ENCODE measurements at regions not wholly inside any gene's neighbourhood (a gene's known extent, or its start where the extent isn't known, plus 50 kb on each side); places are given as distances from the start of the nearest gene placed in this dataset.

- no peak overlapping the region for H3K4me3 ChIP-seq (ENCODE audit: low read length in 2 of 2)
- H2BK12ac ChIP-seq (ENCODE audit: low read length) = no peak overlapping the region
- no peak overlapping the region for H2AFZ ChIP-seq (ENCODE audit: low read length)
- H3K27ac ChIP-seq (replicated peaks; ENCODE audit: low read length) = no peak overlapping the region
- no peak for DNase-seq (ENCODE audit: low spot score)
- no peak overlapping the region for H3K4me2 ChIP-seq (ENCODE audit: insufficient read depth, low read length, poor library complexity, severe bottlenecking)
- H3K4ac ChIP-seq (ENCODE audit: low read length) = no peak overlapping the region
- no peak overlapping the region for H3K23ac ChIP-seq (ENCODE audit: low read depth, low read length, poor library complexity)
- H2BK120ac ChIP-seq (ENCODE audit: low read depth, low read length) = no peak overlapping the region
- H3K27me3 ChIP-seq (ENCODE audit: control insufficient read depth in 3 of 3, insufficient read depth in 3 of 3, low read depth in 1 of 3, low read length in 3 of 3) = no peaks in the 10 kb centered on the region
- no CpG with 5 or more reads among the region's 3 CpGs for WGBS, 2 donors (ENCODE audit: extremely low coverage in 2 of 2, insufficient read length in 2 of 2, insufficient replicate concordance in 1 of 2)
- no peak overlapping the region for H4K91ac ChIP-seq (ENCODE audit: low read depth, low read length, poor library complexity)
- no peaks in the 10 kb centered on the region for H3K4me1 ChIP-seq (ENCODE audit: control insufficient read depth in 2 of 2, insufficient read depth in 1 of 2, low read depth in 1 of 2, low read length in 2 of 2)
- no peak overlapping the region for H3K14ac ChIP-seq (ENCODE audit: low read length)
- H2BK5ac ChIP-seq (ENCODE audit: low read length) = no peak overlapping the region
- no peak overlapping the region for H4K8ac ChIP-seq (ENCODE audit: low read depth, low read length)
- no peak overlapping the region for H3K18ac ChIP-seq (ENCODE audit: low read length)
- H3K9ac ChIP-seq (ENCODE audit: low read depth, low read length, poor library complexity) = no peak overlapping the region
- H3K79me1 ChIP-seq (ENCODE audit: low read depth, low read length) = no peaks in the 10 kb centered on the region
- no peaks in the 10 kb centered on the region for H3K36me3 ChIP-seq (replicated peaks in 1 of 2; ENCODE audit: control insufficient read depth in 2 of 2, insufficient read depth in 2 of 2, low read length in 2 of 2)
- no peak overlapping the region for H2AK5ac ChIP-seq (ENCODE audit: low read depth, low read length)
- no peak overlapping the region for H2BK15ac ChIP-seq (ENCODE audit: low read length)
- no peaks in the 10 kb centered on the region for H3K9me3 ChIP-seq (replicated peaks in 1 of 2; ENCODE audit: control insufficient read depth in 2 of 2, insufficient read depth in 1 of 2, low read depth in 1 of 2, low read length in 2 of 2)
Measured at GRCh38 chr14:80385336-80385735, 174.0 kb upstream of the DIO2 start.

GRCh38 chr14:80383223-80383622 is 171.9 kb upstream of the DIO2 start:
- Histone ChIP-seq H3K36me3 (replicated peaks in 1 of 2; ENCODE audit: control insufficient read depth in 2 of 2, insufficient read depth in 2 of 2, low read length in 2 of 2) (no peaks in the 10 kb centered on the region), H3K18ac (ENCODE audit: low read length) (no peak overlapping the region), H3K23ac (ENCODE audit: low read depth, low read length, poor library complexity) (no peak overlapping the region), H4K8ac (ENCODE audit: low read depth, low read length) (no peak overlapping the region), H3K9me3 (replicated peaks in 1 of 2; ENCODE audit: control insufficient read depth in 2 of 2, insufficient read depth in 1 of 2, low read depth in 1 of 2, low read length in 2 of 2) (no peaks in the 10 kb centered on the region), H3K9ac (ENCODE audit: low read depth, low read length, poor library complexity) (no peak overlapping the region), H4K91ac (ENCODE audit: low read depth, low read length, poor library complexity) (no peak overlapping the region), H2BK120ac (ENCODE audit: low read depth, low read length) (no peak overlapping the region), H3K27ac (replicated peaks; ENCODE audit: low read length) (no peak overlapping the region), H3K4me2 (ENCODE audit: insufficient read depth, low read length, poor library complexity, severe bottlenecking) (no peak overlapping the region), H3K4me3 (ENCODE audit: low read length in 2 of 2) (no peak overlapping the region), H3K4me1 (ENCODE audit: control insufficient read depth in 2 of 2, insufficient read depth in 1 of 2, low read depth in 1 of 2, low read length in 2 of 2) (no peaks in the 10 kb centered on the region), H2AFZ (ENCODE audit: low read length) (no peak overlapping the region), H2BK15ac (ENCODE audit: low read length) (no peak overlapping the region), H2AK5ac (ENCODE audit: low read depth, low read length) (no peak overlapping the region), H2BK12ac (ENCODE audit: low read length) (no peak overlapping the region), H2BK5ac (ENCODE audit: low read length) (no peak overlapping the region), H3K4ac (ENCODE audit: low read length) (no peak overlapping the region), H3K27me3 (ENCODE audit: control insufficient read depth in 3 of 3, insufficient read depth in 3 of 3, low read depth in 1 of 3, low read length in 3 of 3) (no peaks in the 10 kb centered on the region), H3K79me1 (ENCODE audit: low read depth, low read length) (no peaks in the 10 kb centered on the region), H3K14ac (ENCODE audit: low read length) (no peak overlapping the region)
- no peak for DNase-seq (ENCODE audit: low spot score)
- WGBS, 2 donors (ENCODE audit: extremely low coverage in 2 of 2, insufficient read length in 2 of 2, insufficient replicate concordance in 1 of 2) = no CpG with 5 or more reads among the region's 1 CpG

- Histone ChIP-seq H3K18ac (ENCODE audit: low read length) (no peak overlapping the region), H3K14ac (ENCODE audit: low read length) (no peak overlapping the region), H2BK12ac (ENCODE audit: low read length) (no peak overlapping the region), H2AK5ac (ENCODE audit: low read depth, low read length) (no peak overlapping the region), H3K4me1 (ENCODE audit: control insufficient read depth in 2 of 2, insufficient read depth in 1 of 2, low read depth in 1 of 2, low read length in 2 of 2) (no peaks in the 10 kb centered on the region), H3K36me3 (replicated peaks in 1 of 2; ENCODE audit: control insufficient read depth in 2 of 2, insufficient read depth in 2 of 2, low read length in 2 of 2) (no peaks in the 10 kb centered on the region), H4K8ac (ENCODE audit: low read depth, low read length) (no peak overlapping the region), H3K4me2 (ENCODE audit: insufficient read depth, low read length, poor library complexity, severe bottlenecking) (no peak overlapping the region), H3K9me3 (replicated peaks in 1 of 2; ENCODE audit: control insufficient read depth in 2 of 2, insufficient read depth in 1 of 2, low read depth in 1 of 2, low read length in 2 of 2) (no peaks in the 10 kb centered on the region), H2BK15ac (ENCODE audit: low read length) (no peak overlapping the region), H3K9ac (ENCODE audit: low read depth, low read length, poor library complexity) (no peak overlapping the region), H2BK5ac (ENCODE audit: low read length) (no peak overlapping the region), H3K79me1 (ENCODE audit: low read depth, low read length) (no peaks in the 10 kb centered on the region), H2BK120ac (ENCODE audit: low read depth, low read length) (no peak overlapping the region), H3K4me3 (ENCODE audit: low read length in 2 of 2) (no peak overlapping the region), H3K4ac (ENCODE audit: low read length) (no peak overlapping the region), H2AFZ (ENCODE audit: low read length) (no peak overlapping the region), H3K27me3 (ENCODE audit: control insufficient read depth in 3 of 3, insufficient read depth in 3 of 3, low read depth in 1 of 3, low read length in 3 of 3) (no peaks in the 10 kb centered on the region), H3K23ac (ENCODE audit: low read depth, low read length, poor library complexity) (no peak overlapping the region), H3K27ac (replicated peaks; ENCODE audit: low read length) (no peak overlapping the region), H4K91ac (ENCODE audit: low read depth, low read length, poor library complexity) (no peak overlapping the region)
- no peak for DNase-seq (ENCODE audit: low spot score)
- no CpG with 5 or more reads among the region's 5 CpGs for WGBS, 2 donors (ENCODE audit: extremely low coverage in 2 of 2, insufficient read length in 2 of 2, insufficient replicate concordance in 1 of 2)
Measured at GRCh38 chr14:80381807-80382363, 170.6 kb upstream of the DIO2 start.

GRCh38 chr14:80379035-80379434 is 167.7 kb upstream of the DIO2 start:
- Histone ChIP-seq H4K91ac (ENCODE audit: low read depth, low read length, poor library complexity) (no peak overlapping the region), H2BK15ac (ENCODE audit: low read length) (no peak overlapping the region), H2AFZ (ENCODE audit: low read length) (no peak overlapping the region), H3K14ac (ENCODE audit: low read length) (no peak overlapping the region), H3K9ac (ENCODE audit: low read depth, low read length, poor library complexity) (no peak overlapping the region), H3K27ac (replicated peaks; ENCODE audit: low read length) (no peak overlapping the region), H2BK5ac (ENCODE audit: low read length) (no peak overlapping the region), H3K4me3 (ENCODE audit: low read length in 2 of 2) (no peak overlapping the region), H3K36me3 (replicated peaks in 1 of 2; ENCODE audit: control insufficient read depth in 2 of 2, insufficient read depth in 2 of 2, low read length in 2 of 2) (no peaks in the 10 kb centered on the region), H2AK5ac (ENCODE audit: low read depth, low read length) (no peak overlapping the region), H3K79me1 (ENCODE audit: low read depth, low read length) (no peaks in the 10 kb centered on the region), H3K4ac (ENCODE audit: low read length) (no peak overlapping the region), H3K27me3 (ENCODE audit: control insufficient read depth in 3 of 3, insufficient read depth in 3 of 3, low read depth in 1 of 3, low read length in 3 of 3) (no peaks in the 10 kb centered on the region), H3K9me3 (replicated peaks in 1 of 2; ENCODE audit: control insufficient read depth in 2 of 2, insufficient read depth in 1 of 2, low read depth in 1 of 2, low read length in 2 of 2) (no peaks in the 10 kb centered on the region), H2BK120ac (ENCODE audit: low read depth, low read length) (no peak overlapping the region), H3K23ac (ENCODE audit: low read depth, low read length, poor library complexity) (no peak overlapping the region), H3K4me1 (ENCODE audit: control insufficient read depth in 2 of 2, insufficient read depth in 1 of 2, low read depth in 1 of 2, low read length in 2 of 2) (no peaks in the 10 kb centered on the region), H3K4me2 (ENCODE audit: insufficient read depth, low read length, poor library complexity, severe bottlenecking) (no peak overlapping the region), H4K8ac (ENCODE audit: low read depth, low read length) (no peak overlapping the region), H3K18ac (ENCODE audit: low read length) (no peak overlapping the region), H2BK12ac (ENCODE audit: low read length) (no peak overlapping the region)
- DNase-seq (ENCODE audit: low spot score) = no peak
- no CpG with 5 or more reads among the region's 1 CpG for WGBS, 2 donors (ENCODE audit: extremely low coverage in 2 of 2, insufficient read length in 2 of 2, insufficient replicate concordance in 1 of 2)

Measured in neuronal stem cell (in vitro differentiated cells).